IMR-90 (cell line): ENCODE measurements at regions not wholly inside any gene's neighbourhood (a gene's known extent, or its start where the extent isn't known, plus 50 kb on each side); places are given as distances from the start of the nearest gene placed in this dataset.

Experiments used
- BHLHE40 ChIP-seq: fragments of 150-350 bp; IDR thresholded peaks from 2 replicates; pipeline ENCODE4 v1.6.1; 2016; ENCODE audit warnings: mild to moderate bottlenecking, low read depth, low read length
- CEBPB ChIP-seq: IDR thresholded peaks from 2 replicates; pipeline ENCODE4 v1.6.1; 2012; ENCODE audit warnings: low read depth, low read length, improper control_type of control experiment
- POLR2A ChIP-seq: IDR thresholded peaks from 2 replicates; pipeline ENCODE4 v1.6.1; 2012; ENCODE audit warnings: mild to moderate bottlenecking, low read depth, low read length
- RAD21 ChIP-seq: IDR thresholded peaks from 2 replicates; pipeline ENCODE4 v1.6.1; 2012; ENCODE audit warnings: low read length, improper control_type of control experiment
- RCOR1 ChIP-seq: IDR thresholded peaks from 2 replicates; pipeline ENCODE4 v1.6.1; 2012; ENCODE audit warnings: mild to moderate bottlenecking, low read length, improper control_type of control experiment; ENCODE audit not compliant: insufficient replicate concordance
- RFX5 ChIP-seq: IDR thresholded peaks from 2 replicates; pipeline ENCODE4 v1.8.0; 2012; ENCODE audit warnings: low read depth, mild to moderate bottlenecking, low read length, moderate library complexity
- SMC3 ChIP-seq: fragments of 150-350 bp; IDR thresholded peaks from 2 replicates; pipeline ENCODE4 v1.6.1; 2016; ENCODE audit warnings: low read depth, mild to moderate bottlenecking, antibody characterized with exemption, low read length, moderate library complexity
- TF ChIP-seq, protein P1 (sequence below): conservative IDR thresholded peaks from 2 replicates; pipeline ENCODE4 v1.5.1; 2012; ENCODE audit warnings: mild to moderate bottlenecking, low read depth, low read length, improper control_type of control experiment
- TF ChIP-seq, protein P2 (sequence below): fragments of 150-350 bp; IDR thresholded peaks from 2 replicates; pipeline ENCODE4 v1.6.1; 2017; ENCODE audit warnings: mild to moderate bottlenecking, antibody characterized with exemption, low read length, low read depth

DNA sequence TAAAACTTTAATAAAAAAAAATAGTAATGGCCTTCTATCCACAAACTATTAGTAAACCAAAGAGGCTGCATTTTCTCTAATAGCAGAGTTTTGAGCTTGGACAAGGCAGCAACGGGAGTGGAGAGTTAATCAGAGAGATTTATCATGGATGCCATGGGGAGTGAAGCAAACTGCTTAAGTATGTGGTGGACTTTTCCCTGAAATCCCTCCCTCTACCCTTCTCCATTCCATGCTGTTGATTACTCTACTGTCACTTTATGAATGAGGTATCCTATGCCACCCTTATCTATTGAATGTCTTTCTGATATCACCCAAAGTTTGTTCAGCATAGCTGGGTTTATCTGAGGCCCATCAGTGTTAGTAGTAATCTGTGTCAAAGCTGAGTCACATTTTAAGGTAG lies 335.6 kb upstream of the TRAM1L1 start:
- TF ChIP-seq, protein P1, sequence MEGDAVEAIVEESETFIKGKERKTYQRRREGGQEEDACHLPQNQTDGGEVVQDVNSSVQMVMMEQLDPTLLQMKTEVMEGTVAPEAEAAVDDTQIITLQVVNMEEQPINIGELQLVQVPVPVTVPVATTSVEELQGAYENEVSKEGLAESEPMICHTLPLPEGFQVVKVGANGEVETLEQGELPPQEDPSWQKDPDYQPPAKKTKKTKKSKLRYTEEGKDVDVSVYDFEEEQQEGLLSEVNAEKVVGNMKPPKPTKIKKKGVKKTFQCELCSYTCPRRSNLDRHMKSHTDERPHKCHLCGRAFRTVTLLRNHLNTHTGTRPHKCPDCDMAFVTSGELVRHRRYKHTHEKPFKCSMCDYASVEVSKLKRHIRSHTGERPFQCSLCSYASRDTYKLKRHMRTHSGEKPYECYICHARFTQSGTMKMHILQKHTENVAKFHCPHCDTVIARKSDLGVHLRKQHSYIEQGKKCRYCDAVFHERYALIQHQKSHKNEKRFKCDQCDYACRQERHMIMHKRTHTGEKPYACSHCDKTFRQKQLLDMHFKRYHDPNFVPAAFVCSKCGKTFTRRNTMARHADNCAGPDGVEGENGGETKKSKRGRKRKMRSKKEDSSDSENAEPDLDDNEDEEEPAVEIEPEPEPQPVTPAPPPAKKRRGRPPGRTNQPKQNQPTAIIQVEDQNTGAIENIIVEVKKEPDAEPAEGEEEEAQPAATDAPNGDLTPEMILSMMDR: no peak
- TF ChIP-seq CEBPB (no peak), RAD21 (no peak), RCOR1 (no peak), POLR2A (no peak), BHLHE40 (no peak), SMC3 (no peak), RFX5 (no peak)
- TF ChIP-seq, protein P2, sequence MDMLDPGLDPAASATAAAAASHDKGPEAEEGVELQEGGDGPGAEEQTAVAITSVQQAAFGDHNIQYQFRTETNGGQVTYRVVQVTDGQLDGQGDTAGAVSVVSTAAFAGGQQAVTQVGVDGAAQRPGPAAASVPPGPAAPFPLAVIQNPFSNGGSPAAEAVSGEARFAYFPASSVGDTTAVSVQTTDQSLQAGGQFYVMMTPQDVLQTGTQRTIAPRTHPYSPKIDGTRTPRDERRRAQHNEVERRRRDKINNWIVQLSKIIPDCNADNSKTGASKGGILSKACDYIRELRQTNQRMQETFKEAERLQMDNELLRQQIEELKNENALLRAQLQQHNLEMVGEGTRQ: no peak
